ENCODE measurements at regions not wholly inside any gene's neighbourhood (a gene's known extent, or its start where the extent isn't known, plus 50 kb on each side); places are given as distances from the start of the nearest gene placed in this dataset.

DNA sequence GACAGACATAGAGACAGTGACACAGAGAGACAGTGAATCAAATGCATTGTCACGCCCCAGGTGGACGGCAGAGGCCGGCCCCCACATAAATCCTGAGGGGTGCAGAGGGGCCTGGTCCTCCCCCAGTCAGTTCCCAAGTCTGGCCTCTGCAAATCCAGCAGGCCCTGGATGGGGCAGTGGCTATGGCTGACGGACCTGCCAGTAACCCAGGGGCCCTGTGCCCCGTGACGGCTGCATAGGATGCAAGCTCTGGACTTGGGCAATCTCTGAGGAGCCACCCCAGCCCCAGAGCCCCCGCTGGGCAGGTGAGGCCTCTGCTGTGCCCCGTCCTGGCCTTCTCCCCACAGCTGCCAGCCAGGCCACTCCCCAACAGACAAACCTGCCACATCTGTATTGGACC lies 204.5 kb downstream of the BRD1 start:
- DNase-seq (ENCODE audit: low read depth): no peak

DNA sequence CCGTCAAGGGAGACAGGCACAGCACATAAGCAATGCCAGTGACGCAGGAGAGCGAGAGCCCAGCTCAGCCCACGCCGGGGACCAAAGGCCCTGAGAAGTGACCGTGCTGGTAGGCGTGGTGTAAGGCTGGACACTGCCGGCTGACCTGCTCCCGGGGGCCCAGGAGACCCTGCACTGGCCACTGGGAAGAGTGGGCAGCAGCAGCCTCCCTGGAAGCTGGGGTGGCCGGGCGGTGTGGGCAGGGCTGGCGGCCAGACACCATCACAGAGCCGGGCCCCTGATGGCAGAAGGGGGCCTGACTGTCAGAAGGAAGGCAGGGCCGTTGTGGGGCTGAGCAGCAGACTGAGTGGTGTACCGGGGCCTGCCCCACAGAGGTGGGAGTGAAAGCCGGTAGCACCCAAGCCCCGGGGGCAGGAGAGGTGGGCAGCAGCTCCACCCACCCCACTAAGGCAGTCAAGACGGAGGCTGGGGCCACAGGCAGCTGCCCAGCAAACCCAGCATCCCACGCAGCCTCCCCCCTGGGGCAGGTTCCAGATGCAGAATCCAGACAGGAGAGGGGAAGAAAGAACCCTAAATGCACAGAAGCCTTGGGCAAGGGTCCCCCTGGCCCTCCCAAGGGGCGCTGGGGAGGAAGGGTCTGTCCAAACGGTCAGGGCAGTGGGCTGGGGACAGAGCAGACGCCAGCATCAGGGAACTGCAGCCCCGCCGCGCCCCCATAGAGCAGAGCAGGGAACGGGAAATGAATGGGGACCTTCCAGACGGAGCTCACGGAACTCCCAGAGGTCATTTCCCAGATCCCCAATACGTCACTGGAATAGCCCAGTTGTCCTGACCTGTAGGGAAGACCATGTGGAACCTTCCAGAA lies 205.2 kb downstream of the BRD1 start:
- no peak for DNase-seq (ENCODE audit: low read depth)

DNA sequence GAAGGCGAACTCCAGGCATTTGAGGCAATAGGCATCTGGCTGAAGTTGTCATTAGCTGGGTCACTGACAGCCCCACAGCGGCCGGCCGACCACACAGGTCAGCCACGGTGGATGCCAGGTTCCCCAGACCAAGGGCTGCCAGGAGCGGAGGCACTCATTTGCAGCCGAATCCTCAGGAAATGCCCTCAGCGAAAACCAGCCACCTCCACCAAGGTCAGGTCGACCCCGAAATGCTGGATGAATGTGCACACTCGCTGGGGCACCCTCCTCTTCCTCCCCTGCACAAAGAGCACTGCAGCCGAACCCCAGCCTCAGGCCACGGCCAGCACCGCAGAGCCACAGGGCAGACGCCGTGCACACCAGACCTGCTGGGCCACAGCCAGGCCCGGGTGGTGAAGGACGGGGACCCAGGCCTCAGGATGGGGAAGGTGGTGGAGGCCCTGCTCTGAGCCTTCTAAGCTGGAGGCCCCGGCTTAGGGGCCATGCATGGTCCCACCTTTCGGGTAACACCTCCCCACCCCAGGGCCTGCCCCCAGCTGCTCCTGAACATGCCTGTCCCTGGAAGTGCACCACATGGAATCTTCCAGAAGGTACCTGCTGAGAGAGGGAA lies 206.0 kb downstream of the BRD1 start:
- no peak for DNase-seq (ENCODE audit: low read depth)

DNA sequence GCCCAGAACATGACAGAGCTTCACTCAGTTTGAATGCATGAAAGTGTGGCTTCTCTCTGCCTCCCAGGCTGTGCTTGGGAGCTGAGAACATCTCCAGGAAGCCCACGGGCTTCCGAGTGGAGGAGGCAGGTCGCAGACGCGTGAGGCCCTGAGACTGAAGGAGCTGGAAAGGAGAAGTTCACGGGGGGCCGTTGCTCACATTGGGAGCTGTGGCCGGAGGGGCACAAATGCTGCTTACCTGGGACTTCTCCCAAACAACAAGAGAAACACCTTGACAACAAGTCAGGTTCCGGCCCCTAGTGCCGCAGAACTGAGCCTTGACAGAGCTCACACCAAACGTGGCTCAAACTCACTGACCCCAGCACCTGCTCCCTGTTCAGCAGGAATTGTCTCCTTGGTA lies 207.0 kb downstream of the BRD1 start:
- DNase-seq (ENCODE audit: low read depth): no peak

DNA sequence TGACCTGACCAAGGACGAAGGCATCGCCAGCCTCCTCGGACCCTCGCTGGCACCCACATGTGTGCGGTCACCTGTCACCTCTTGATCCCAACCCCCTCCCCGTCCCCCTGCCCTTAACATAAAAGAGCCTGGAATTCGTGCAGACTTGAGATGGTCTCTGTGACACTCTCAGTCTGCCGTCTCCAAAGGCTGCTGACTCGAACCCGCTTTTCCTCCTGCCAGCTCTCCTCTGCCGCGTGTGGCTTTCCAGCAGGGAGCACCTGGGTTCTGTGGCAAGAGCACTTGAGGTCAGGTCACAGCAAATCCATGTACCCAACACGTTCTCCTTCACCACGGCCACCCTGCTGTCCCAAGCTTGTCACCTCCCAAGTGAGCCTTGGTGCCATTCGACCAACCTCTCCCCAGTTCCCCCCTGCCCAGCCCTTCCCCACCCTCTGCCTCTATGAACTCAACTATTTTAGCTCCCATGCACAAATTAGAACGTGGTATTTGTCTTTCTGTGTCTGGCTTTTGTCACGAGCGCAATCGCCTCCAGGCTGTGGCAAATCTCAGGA lies 207.6 kb downstream of the BRD1 start:
- no peak for DNase-seq (ENCODE audit: low read depth)

DNA sequence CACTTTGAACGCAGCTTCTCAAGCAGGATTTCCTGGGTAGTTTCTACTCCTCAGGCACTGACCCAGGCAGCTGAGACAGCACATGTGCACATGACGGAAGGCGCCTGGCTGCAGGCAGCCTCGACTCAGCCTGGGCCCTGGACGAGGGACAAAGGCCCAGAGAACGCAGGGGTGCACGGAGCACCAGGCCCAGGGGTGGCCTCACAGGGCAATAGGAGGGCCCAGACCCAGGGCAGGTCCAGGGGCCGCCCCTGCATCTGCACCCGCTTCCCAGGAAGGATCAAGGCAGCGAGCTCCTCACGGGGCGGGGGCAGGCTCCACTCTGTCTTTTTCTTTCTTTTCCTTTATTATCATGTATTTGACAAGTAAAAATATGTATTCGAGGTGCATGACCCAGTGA lies 208.4 kb downstream of the BRD1 start:
- no peak for DNase-seq (ENCODE audit: low read depth)

DNA sequence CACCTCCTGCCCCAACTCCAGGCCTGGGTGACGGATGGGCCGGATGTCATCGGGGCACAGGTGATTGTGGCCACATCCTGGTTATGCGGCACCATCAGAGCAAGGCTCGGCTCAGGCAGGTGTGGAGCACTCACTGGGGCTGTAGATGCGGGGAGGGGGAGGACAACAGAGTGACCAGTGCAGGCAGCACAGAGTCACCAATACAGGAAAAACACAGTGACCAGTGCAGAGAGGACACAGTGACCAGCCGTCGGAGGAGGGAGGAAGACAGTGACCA lies 209.1 kb downstream of the BRD1 start:
- DNase-seq (ENCODE audit: low read depth): no peak

DNA sequence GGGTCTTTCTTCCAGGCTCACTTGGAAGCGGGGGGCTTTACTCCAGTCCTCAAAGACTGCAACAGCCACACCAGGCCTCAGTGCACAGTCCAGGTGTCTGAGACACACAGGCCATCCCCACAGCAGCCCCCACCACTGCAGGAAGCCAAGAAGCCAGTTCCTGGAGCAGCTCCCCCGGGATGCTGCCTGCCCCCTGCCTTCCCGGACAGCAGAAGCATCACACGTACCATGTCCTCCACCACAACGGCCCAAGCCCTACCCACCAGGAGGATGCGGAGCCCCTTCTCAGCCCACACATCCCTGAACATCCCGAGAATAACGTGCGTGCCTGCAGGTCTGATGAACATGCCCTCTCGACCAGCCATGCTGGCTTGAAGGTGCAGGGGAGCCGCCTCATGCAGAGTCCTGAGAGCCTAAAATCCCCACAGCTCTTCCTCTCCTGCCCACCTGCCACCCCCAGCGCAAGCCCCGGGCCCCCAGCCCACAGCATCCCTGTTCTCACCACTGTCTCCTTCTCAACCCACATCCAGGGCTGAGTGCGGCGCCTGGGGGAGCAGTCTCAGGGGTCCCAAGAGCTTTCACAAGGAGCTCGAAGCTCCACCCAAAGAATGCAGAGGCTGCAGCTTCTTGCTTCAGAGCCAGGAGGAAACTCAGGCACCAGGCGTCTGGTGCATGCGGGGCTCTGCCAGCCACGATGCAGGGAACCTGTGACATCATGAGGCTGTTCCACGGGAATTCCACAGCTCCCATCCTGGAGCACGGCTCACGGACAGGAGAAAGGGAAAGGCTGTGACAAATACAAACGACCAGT lies 209.6 kb downstream of the BRD1 start:
- DNase-seq (ENCODE audit: low read depth): no peak

DNA sequence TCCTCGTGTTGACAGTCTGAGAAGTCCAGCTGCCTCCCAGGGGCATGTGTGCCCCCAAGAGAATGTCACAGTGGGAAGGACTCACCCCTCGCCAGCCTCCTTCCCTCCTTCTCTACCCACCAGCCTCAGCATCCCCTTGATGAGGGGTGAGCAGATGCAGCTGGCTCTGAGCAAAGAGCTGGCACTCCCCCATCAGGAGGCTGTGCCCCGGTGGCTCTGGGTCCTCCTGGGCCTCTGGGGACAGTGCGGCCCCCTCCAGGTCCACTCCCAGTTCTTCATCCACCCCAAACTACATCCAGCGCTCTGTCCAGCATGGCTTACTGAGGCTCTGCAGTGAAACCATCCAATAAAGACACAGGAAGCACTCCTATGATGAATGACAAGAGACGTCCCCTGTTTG lies 210.4 kb downstream of the BRD1 start:
- DNase-seq (ENCODE audit: low read depth): no peak

DNA sequence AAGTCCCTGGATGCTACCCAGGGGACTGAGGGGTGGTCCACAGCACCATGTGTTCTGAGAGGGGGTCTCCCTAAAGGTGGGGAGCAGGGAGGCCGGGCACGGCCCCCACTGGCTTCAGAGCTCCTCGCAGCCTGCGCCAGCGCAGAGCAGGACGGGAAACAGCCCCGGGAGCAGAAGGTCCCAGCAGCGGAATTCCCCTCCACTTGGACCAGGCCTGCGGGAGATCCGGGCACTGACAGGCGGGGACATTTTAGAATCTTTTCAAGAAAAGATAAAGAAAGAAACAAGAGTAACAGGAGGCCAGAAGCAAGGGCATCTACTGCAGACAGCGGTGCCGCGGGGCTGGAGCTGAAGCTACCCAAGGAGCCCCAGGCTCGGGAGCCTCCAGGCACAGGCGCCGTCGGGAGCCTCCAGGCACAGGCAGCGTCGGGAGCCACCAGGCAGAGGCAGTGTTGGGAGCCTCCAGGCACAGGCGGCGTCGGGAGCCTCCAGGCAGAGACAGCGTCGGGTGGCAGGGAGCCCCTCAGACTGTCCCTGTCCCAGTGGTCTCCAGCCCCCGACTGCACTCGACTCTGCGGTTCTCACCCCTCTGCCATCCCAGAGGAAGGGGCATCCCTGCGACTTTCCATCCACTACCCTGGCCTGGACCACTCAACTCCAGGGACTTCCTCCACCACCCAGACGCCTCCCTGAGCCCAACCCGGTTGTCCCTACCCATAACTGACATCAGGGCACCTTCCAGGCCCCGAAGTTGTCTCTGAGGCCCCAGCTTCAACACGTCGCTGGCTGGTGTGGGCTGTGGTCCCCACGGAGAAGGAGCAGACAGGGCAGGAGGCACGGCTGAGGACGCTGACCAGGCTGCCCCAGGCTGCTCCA lies 211.1 kb downstream of the BRD1 start:
- DNase-seq (ENCODE audit: low read depth): no peak

DNA sequence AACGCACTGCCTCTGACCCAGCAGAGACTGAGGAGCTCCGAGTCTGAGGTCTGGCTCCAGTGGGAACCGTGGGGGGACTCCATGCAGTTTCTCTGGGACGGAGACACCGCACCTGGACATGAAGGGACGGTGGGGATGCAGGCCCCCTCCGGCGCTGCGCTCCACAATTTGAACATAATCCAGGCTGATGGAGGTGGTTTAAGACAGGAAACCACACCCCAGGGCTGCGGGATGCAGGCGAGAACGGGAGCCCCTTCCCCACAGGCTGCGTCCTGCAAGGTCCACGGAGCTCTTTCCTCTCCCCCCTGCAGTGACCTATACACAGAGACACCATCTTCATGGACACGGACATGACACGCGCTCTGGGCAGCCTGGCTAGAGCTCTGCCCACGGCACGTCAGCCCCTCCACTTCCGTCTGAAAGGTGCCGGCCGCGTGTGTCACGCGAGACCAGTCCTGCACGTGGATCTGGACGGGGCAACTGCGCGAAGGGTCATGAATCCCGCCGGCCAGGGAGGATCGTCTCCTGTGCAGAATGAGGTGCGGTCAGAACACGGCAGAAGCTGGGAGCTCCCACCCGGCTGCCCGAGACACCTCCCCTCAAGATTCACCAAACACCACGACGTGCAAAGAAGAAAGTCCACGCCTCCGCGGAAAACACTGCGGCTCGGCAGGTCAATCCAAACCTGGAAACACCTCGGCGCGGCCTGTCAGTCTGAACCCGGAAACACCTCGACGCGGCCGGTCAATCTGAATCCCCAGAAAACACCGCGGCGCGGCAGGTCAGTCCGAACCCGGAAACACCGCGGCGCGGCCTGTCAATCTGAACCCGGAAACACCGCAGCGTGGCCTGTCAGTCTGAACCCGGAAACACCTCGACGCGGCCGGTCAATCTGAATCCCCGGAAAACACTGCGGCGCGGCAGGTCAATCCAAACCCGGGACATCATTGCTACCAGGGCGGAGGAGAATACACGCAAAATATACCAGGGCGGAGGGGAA lies 212.4 kb downstream of the BRD1 start:
- DNase-seq (ENCODE audit: low read depth): no peak

DNA sequence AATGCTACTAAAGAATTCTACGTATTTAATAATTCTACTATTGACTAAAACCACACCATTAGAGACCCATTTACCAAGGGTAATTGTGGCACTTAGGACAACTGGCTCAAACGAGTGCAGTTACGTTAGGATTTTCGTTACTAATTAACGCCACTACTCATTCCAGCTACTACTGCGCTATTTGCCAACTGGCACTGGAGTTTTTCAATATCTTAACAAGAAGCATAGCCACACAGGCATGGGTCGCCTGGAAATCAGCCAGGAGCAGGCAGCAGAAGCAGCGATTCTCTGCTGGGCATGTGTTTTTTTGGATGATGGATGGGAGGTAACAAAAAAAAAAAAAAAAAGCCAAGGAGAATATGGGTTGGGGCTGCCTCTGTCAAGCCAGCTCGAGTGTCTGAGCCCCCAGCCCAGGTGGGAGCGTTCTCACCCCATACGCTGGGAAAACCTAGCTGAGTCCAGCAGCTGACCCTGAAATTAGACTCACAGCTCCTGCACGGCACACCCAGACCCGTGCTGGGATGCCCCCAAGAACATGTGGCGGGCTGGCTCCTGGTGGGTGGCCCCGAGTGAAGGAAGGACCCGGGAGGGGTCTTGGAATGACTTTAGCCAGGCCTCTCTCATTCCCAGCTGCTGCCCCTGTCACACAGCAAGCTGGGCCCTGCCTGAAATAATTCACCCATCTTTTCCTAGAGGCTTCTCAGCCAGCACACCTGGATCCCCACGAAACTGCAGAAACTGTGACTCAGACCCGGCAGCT lies 214.0 kb downstream of the BRD1 start:
- no peak for DNase-seq (ENCODE audit: low read depth)

DNA sequence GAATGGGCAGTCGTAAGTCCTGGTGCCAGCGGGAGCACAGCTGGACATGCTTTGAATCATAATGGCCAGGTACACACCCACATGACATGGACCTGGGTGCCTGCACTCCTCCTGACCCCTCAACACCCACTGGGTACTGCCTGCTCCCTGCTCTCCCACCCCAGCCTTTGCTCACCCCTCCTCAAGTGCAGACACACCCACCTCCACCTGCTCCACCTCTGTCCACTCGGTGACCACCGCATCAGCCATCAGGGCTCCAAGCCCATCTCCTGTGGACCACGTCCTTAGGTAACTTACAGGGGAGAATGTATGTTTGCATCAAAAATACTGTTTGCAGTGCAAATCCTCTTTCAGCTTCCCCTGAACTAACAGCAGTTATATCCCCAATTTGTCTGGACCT lies 214.6 kb downstream of the BRD1 start:
- DNase-seq (ENCODE audit: low read depth): no peak

DNA sequence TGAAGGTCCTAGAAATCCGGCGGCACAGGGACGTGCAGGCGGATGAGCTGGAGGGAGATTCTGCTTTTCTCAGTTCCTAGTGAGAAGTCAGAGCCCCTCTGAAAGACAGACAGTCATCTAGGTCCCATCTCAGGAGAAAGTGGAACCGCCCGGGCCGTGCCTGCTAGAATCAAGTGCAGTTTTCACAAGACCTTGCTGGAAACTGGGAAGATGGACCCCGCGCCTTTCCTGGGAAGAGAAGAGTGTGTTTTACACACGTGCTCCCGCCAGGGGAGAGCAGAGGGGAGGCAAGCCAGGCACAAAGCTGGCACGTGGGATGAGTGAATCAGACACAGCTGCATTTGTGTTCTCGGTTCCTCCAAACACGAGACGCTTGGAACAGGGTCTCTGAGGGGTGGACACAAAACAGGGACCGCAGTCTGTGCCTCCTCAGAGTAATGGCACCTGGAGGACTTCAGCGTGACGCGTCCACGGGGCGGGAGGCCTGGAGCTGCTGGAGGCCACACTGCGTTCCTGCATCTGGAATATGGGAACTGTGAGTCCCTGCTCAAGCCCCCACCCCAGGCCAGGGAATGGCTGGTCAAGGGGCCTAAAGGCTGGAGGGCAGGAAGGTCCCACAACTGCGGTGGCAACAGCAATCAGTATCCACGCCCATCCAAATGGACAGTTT lies 218.3 kb downstream of the BRD1 start:
- no peak for DNase-seq (ENCODE audit: low read depth)

DNA sequence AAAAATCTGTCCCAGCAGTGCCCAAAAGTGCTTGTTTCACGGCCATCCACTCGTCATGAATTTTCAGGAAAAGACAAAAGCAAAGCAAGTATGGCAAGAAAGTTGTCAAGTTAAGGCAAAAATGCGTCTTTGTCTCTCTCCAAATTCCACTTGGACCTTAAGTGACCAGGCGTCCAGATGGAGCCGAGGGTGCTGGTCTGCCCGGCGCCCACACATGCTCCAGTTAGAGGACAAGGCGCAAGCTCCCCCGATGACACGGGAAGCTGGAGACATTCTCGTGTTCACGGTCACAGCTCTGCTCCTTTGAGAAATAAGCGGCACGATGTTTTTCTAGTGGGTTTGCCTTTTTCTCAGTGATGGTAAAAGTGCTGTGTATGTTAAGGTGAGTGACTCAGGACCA lies 219.0 kb downstream of the BRD1 start:
- DNase-seq (ENCODE audit: low read depth): no peak

DNA sequence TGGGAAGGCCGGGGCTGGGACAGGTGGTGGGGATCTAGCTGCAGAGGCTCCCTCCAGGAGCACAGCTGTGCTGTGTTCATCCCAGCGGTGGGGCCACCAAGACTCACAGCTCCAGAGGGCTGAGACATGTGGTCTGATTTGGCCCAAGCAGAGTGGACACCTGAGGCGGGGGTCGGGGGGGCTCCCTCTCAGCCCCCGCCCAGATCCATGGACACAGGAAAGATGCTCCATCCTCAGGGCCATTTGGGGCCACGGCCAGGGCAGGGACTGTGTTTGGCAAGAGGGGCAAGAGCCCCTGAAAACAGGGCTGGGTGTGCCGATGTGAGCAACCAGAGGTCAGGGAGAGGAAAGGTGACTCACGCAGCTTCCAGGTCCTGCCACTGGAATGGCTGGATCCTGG lies 219.4 kb downstream of the BRD1 start:
- no peak for DNase-seq (ENCODE audit: low read depth)

DNA sequence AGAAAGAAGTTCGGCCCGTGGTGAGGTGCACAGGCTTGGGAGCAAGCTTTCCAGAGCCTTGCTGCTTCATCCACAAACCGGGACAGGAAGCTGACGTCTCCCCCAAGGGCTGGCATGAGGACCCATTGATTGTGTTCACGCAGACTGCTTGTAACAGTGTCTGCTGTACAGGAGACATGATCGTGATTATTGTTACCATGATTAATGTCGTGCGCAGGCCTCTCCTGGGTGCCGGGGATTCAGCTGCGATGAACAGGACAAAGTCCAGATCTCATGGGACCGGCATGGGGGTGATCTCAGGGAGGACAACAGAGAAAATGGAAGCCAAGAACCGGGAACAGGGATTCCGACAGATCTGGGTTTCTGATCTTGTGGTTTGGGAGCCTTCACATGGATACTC lies 219.9 kb downstream of the BRD1 start:
- no peak for DNase-seq (ENCODE audit: low read depth)

DNA sequence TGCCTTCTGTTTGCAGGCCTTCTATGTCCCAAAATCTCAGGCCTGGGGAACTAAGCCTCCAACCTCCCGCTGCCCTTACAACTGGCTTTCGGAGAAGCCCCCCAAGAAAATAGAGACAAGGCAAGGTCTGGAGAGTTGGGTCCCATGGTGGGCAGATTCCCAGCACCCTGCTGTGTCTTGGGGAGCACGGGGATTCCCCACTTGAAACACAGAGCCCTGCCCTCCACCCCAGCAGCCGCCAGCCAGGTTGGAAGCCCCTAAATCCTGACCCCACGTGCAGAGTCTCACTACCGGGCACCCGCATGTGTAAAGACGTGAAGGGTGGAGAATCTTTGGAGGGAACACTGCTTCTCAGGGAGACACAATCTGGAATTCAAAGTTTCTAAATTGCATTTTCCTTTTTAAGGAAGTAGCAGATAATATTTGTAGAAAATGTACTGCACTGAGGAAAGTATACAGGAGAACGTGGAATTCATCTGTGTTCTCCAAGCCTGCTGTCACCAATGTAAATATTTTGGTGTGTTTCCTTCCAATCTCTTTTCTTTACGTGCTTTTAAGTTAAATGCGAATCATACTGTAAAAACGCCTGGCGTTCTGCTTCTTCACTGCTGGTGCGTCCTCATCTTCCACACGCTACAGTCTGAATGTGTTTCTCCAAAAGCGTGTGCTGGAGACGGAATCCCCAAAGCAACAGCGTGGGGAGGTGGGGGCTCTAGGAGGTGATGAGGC lies 220.9 kb downstream of the BRD1 start:
- no peak for DNase-seq (ENCODE audit: low read depth)
